ENCODE measurements at regions not wholly inside any gene's neighbourhood (a gene's known extent, or its start where the extent isn't known, plus 50 kb on each side); places are given as distances from the start of the nearest gene placed in this dataset.
A peak's percentile ranks its signal among the peaks of the same experiment; 100 is the strongest.

DNA sequence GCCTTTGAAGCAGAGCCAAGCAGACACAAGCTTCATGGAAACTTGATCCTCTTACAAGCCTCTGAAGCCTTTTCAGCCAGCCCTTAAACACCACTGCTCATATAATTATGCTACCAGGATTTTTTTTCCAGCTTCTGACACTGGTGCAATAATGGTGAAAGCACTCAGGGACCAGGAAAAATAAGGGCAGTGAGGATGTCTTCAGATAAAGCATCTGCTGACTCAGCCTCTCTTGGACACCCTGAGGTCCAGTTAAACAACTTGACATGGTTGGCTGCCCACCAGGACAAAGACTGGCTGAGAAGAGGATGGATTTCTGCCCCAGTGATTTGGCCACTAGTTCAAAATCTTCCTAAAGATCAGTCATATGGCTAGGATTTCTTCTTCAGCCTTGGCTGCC, 124.2 kb upstream of the N4BP1 start:
- Histone ChIP-seq H3K4me3 (no peak overlapping the region), H3K27ac (no peak overlapping the region), H3K27me3 (no peaks in the 10 kb centered on the region), H3K9me3 (no peaks in the 10 kb centered on the region), H3K36me3 (no peaks in the 10 kb centered on the region), H3K4me1 (ENCODE audit: insufficient read depth) (no peaks in the 10 kb centered on the region)
- intact Hi-C loops (cut with DNase I), result no loop called here
- no peak for DNase-seq
- no peak for TF ChIP-seq EP300 (IDR thresholded peaks at IDR 0.05)
- TF ChIP-seq, protein P1, sequence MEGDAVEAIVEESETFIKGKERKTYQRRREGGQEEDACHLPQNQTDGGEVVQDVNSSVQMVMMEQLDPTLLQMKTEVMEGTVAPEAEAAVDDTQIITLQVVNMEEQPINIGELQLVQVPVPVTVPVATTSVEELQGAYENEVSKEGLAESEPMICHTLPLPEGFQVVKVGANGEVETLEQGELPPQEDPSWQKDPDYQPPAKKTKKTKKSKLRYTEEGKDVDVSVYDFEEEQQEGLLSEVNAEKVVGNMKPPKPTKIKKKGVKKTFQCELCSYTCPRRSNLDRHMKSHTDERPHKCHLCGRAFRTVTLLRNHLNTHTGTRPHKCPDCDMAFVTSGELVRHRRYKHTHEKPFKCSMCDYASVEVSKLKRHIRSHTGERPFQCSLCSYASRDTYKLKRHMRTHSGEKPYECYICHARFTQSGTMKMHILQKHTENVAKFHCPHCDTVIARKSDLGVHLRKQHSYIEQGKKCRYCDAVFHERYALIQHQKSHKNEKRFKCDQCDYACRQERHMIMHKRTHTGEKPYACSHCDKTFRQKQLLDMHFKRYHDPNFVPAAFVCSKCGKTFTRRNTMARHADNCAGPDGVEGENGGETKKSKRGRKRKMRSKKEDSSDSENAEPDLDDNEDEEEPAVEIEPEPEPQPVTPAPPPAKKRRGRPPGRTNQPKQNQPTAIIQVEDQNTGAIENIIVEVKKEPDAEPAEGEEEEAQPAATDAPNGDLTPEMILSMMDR (IDR thresholded peaks at IDR 0.05), result no peak
- no peak for TF ChIP-seq POLR2A (IDR thresholded peaks at IDR 0.05)

DNA sequence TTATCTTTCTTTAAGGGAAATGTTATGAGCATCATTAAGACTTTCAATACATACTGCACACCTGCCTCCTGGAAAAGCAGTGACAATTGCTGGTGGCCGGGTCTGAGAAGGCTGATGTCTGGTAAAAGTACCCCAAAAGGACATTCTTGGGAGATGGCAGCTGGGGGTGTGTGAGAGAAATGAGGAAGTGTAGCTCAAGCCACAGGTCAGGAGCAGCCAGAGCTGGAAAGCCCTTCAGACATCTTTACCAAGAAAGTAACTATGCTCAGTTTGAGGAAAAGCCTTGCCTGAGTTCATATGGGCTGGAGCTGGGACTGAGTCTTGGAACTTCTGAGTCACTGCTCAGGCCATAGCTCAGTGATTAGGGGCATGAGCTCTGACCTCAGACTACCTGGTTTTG, 94.7 kb upstream of the N4BP1 start:
- no peaks in the 10 kb centered on the region for H3K4me1 ChIP-seq (ENCODE audit: insufficient read depth)
- no peaks in the 10 kb centered on the region for H3K9me3 ChIP-seq
- no peak overlapping the region for H3K27ac ChIP-seq
- no peak overlapping the region for H3K4me3 ChIP-seq
- TF ChIP-seq POLR2A (IDR thresholded peaks at IDR 0.05), result no peak
- TF ChIP-seq, protein P1 (IDR thresholded peaks at IDR 0.05), result no peak
- no peak for TF ChIP-seq EP300 (IDR thresholded peaks at IDR 0.05)
- H3K36me3 ChIP-seq, result no peaks in the 10 kb centered on the region
- intact Hi-C loops (cut with DNase I), result no loop called here
- 89 to 96% (median 92%) methylated on average over 1 of the region's 1 CpG for WGBS, 3 donors
- H3K27me3 ChIP-seq, result no peaks in the 10 kb centered on the region
- DNase-seq, result no peak

DNA sequence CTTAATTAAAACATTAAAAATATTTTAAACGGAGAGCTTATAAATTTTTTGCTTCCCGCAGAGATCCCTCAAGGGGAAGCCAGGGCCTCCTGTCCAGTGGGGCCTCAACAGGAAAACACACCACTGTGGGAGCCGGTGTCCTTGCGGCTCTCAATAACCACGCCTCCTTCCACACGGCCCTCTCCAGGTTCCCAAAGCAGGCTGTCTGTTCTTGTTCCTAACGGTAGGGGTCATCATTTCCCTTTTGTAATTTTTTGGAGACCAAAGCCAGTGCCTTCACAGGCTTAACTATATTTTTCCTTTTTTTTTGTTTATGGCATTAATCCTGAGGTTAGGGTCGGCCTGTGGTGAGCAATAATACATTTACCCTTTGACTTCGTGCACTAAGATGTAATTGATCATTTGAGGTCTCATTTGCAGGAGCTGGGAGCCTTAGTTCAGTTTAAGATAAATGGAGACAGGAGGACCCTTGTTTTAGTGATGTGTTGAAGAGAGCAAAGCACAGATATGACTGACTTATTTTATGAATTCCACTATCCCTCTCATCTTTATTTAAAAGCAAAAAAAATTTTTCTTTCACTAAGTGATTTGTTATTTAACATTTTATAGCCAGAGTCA, 77.5 kb upstream of the N4BP1 start:
- peak; percentile 12 to 52 (median 23) for DNase-seq
- Histone ChIP-seq H3K27ac (no peak overlapping the region), H3K4me1 (ENCODE audit: insufficient read depth) (no peaks in the 10 kb centered on the region), H3K36me3 (no peaks in the 10 kb centered on the region), H3K27me3 (no peaks in the 10 kb centered on the region), H3K4me3 (no peak overlapping the region), H3K9me3 (no peaks in the 10 kb centered on the region)
- WGBS, 3 donors, result 0 to 2% (median 0%) methylated on average over 9 of the region's 9 CpGs
- intact Hi-C loops (cut with DNase I), result loop anchor here in 1 of 4 donors (5.0 kb wide), 1 partner anchor 660 kb away; no protein-coding TSS in a partner anchor
- no peak for TF ChIP-seq POLR2A (IDR thresholded peaks at IDR 0.05)
- TF ChIP-seq, protein P1 (IDR thresholded peaks at IDR 0.05), result peak in 1 of 3 donors; percentile 54

DNA sequence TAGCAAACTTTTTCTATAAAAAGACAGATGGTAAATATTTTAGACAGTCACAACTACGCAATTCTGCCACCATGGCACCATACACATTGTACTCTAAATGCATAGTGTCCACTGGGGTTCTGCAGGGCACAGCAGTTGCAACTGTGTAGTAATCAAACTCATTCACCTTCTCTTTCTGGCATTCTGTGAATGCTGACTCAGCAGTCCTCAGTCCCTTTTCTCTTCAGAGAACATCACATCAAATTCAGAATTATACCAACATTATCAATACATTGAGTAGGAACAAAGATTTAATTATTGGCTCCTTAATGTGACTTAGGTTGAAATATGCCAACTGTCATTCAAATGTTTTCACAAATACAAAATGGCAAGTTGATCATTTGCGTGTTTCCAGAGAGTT, 74.2 kb upstream of the N4BP1 start:
- 83 to 88% (median 86%) methylated on average over 2 of the region's 2 CpGs for WGBS, 3 donors

More for the DNA sequence above, 74.2 kb upstream of the N4BP1 start:
- Histone ChIP-seq H3K27ac (no peak overlapping the region), H3K27me3 (no peaks in the 10 kb centered on the region), H3K36me3 (no peaks in the 10 kb centered on the region), H3K4me1 (ENCODE audit: insufficient read depth) (no peaks in the 10 kb centered on the region), H3K9me3 (no peaks in the 10 kb centered on the region), H3K4me3 (no peak overlapping the region)
- no peak for DNase-seq
- intact Hi-C loops (cut with DNase I), result no loop called here
- TF ChIP-seq, protein P1 (IDR thresholded peaks at IDR 0.05), result no peak
- TF ChIP-seq EP300 (IDR thresholded peaks at IDR 0.05) (no peak), POLR2A (IDR thresholded peaks at IDR 0.05) (no peak)

Measured in ovary (tissue), 7 donors.